Endothelial cell of hepatic sinusoid (primary cell): ENCODE measurements at regions not wholly inside any gene's neighbourhood (a gene's known extent, or its start where the extent isn't known, plus 50 kb on each side); places are given as distances from the start of the nearest gene placed in this dataset.
"Not testable (repeated sequence)": the region's sequence is repeated elsewhere in the genome, so short reads cannot be mapped to it uniquely, and the experiment has no call there.

Experiments used
- in situ Hi-C: cut with HindIII; loops from 2 replicates; pipeline ENCODE4 v1.10.0; 2017; ENCODE audit warnings: low sequenced_read_pairs

- in situ Hi-C loops = no loop called here
Measured at GRCh38 chr2:63737081-63737751, 104.5 kb upstream of the UGP2 start.

DNA sequence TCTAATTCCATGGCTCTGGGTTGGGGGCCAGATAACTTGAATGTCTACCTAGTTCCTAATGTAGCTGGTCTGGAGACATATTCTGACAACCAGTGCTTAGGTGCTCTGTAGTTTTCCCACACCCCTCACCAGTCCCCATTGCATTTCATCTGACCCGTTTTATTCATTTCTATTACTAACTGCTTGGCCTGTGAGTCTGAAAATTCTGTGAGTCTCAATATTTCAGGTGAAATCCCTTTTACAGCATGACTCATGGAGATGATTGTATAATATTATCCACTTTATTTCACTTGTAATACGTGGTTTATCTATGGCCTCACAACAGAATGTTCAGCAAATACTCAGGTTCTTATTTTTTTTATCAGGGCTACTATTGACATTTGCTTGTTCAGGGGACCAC, 103.7 kb upstream of the UGP2 start:
- in situ Hi-C loops = no loop called here

- in situ Hi-C loops = not testable (repeated sequence)
Measured at GRCh38 chr2:63739180-63739579, 102.5 kb upstream of the UGP2 start.

DNA sequence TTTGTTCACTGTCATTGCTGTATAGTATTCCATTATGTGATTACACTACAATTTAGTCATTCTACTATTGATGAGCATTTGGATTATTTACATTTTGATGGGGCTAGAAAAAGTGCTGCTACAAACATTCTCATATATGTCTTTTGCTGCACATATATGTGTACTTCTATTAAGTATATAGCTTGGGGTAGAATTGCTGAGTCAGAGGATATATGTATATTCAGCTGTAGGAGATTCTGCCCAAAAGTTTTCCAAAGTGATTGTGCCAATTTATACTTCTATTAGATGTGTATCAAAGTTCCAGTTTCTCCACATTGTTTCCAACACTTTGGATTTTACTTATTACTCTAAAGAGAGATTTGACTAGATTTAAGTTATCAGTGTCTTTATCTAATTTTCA, 101.7 kb upstream of the UGP2 start:
- in situ Hi-C loops = no loop called here

GRCh38 chr2:63740943-63741342, 100.8 kb upstream of the UGP2 start:
- in situ Hi-C loops = no loop called here

GRCh38 chr2:63741884-63742579, 99.7 kb upstream of the UGP2 start:
- in situ Hi-C loops = no loop called here

DNA sequence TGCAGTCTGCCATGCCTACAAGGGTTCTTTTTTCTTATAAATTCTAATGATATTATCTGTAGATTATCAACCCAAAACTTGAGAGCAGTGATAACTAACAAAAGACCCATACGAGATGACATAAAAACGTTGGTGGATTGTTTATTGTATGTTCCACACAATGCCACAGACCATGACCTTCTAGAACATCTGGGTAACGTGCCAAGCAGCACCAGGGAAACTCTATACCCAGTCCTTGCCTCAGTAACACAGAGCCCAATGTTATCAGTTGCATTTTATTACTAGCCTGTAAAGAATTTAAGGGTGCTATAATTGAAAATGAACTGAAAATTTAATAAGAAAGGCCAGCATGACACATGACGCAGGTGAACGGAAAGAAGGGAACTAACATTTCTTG, 99.1 kb upstream of the UGP2 start:
- in situ Hi-C loops = no loop called here

DNA sequence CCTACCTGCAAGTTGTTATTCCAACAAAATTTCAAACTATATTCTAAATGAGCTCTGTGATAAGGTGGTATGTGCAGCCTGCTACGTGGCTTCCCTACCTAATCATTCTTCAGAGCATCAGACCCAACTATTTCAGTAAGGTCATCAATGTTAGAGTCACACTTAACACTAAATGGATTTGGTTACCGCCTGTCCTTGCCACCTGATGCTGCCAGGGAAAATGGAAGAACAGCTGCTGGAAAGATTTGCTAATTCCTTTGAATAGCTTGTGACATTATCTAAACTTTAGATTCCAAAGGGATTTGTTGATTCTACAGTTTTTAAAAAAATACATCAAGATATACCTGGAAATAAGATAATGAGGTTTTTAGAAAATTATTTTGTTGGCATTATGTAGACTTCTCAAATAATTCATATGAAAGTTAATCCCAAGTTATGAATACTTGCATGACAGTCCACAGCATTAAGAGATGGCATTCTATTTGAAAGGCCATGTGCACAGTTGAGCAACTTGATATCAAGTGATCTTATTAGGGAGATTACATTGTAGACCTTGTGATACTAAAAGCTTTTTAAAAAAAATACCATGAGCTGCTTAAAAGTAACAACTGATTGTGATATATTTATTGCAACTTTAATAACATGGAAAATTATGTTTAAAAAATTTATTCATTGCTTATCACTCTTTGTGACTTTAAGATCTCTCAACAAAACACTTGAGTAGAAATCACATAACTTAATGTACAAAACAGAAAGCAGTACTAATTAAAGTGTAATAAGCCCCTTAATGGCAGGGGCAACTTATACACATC, 98.3 kb upstream of the UGP2 start:
- in situ Hi-C loops = no loop called here

GRCh38 chr2:63743982-63744966, 97.4 kb upstream of the UGP2 start:
- in situ Hi-C loops = no loop called here

DNA sequence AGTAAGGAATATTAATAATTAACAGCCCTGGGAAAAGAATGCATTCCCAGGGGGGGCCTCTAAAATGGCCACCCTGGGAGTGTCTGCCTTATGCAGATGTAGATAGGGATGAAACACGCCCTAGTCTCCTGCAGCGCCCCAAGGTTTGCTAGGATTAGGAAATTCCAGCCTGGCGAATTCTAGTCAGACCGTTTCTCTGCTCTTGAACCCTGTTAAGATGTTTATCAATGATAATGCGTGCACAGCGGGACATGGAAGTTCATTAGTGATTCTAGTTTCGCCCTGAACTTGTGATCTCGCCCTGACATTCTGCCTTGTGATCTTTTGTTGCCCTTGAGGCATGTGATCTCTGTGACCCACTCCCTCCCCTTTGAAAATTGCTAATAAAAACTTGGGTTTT, 95.1 kb upstream of the UGP2 start:
- in situ Hi-C loops = not testable (repeated sequence)

- in situ Hi-C loops = no loop called here
Measured at GRCh38 chr2:63751901-63752300, 89.8 kb upstream of the UGP2 start.

GRCh38 chr2:63755216-63755615, 86.5 kb upstream of the UGP2 start:
- in situ Hi-C loops = no loop called here

DNA sequence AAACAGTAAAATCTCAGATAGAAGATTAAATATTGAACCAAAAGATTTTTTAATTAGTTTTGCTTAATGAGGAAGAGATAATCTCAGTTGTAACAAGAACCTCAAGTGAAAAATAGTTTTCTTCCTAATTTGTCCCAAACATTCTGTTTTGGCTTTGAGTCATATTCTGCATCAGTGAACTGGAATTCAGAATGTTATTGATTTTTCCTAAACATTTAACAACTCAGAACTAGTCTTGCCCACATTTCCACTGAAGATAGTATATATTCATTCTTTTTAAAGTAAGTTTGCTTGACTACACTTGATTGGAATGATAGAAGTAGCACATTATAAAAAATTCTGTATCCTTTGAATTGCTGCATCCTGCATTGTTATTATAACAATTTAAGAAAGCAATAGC, 85.7 kb upstream of the UGP2 start:
- in situ Hi-C loops = no loop called here

GRCh38 chr2:63763391-63763941, 78.2 kb upstream of the UGP2 start:
- in situ Hi-C loops = no loop called here

DNA sequence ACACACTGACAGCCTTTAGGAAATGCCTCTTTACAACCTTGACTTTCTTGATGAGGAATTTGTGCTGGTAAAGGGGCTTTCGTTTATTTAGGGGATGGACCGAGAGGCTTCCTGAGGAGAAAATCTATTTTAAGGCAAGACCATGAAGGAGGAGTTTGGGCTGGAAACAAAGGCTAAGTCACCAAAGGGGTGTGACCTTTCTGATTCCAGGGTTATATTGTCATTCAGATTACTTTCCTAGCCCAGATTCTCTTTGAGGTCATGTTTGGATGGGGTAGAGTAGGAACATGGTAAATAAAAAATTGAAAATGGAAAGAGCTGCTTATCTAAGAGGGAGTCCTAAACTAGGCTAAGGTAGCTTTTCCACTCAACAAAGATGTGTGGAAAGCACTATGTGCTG, 77.1 kb upstream of the UGP2 start:
- in situ Hi-C loops = no loop called here

GRCh38 chr2:63765117-63765516, 76.6 kb upstream of the UGP2 start:
- in situ Hi-C loops = no loop called here

DNA sequence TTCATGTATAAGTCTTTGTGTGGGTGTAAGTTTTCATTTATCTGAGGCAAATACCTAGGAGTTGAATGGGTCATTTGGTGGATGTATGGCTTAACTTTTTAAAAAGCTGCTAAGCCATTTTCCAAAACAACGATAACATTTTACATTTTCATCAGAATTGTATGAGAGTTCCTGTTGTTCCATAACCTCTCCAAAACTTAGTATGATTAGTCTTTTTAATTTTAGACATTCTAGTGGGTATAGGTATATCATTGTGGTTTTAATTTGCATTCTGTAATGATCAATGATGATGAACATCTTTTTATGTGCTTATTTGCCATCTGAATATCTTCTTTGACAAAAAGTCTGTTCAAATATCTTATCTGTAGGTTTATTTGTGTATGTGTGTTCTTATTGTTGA, 74.4 kb upstream of the UGP2 start:
- in situ Hi-C loops = no loop called here

GRCh38 chr2:63768051-63768450, 73.6 kb upstream of the UGP2 start:
- in situ Hi-C loops = no loop called here

- in situ Hi-C loops = no loop called here
Measured at GRCh38 chr2:63769915-63770314, 71.8 kb upstream of the UGP2 start.

GRCh38 chr2:63772061-63772460, 69.6 kb upstream of the UGP2 start:
- in situ Hi-C loops = no loop called here
